H1 (cell line): ENCODE measurements at regions not wholly inside any gene's neighbourhood (a gene's known extent, or its start where the extent isn't known, plus 50 kb on each side); places are given as distances from the start of the nearest gene placed in this dataset.
"Not testable (repeated sequence)": the region's sequence is repeated elsewhere in the genome, so short reads cannot be mapped to it uniquely, and the experiment has no call there.

Experiments used
- CTCF ChIA-PET: fragments of 300-600 bp; sonication (Branson Sonifier 250); formaldehyde crosslinking; loops from one replicate; lab custom pipeline; 2021; ENCODE audit not compliant: partially characterized antibody; lab: Charles Lee
- POLR2A ChIA-PET: fragments of 300-600 bp; sonication (Branson Sonifier 250); formaldehyde crosslinking; loops from one replicate; lab custom pipeline; 2021; ENCODE audit warnings: inconsistent platforms; ENCODE audit not compliant: partially characterized antibody; lab: Charles Lee
- DNase-seq, 2 experiments: peaks; one replicate each; pipeline versions ENCODE4 v3.0.0 to v3.0.0-alpha.2; 2010 to 2022; ENCODE audit warnings: low spot score in 2 of 2, low read depth in 1 of 2, mixed read lengths in 1 of 2
- FAIRE-seq: peaks from 2 replicates; lab custom pipeline; 2011; peaks lifted over from hg19 to GRCh38; lab: Jason Lieb, UNC
- H2AFZ ChIP-seq: 2 replicates; pipeline ENCODE4 v1.8.1; 2012; ENCODE audit warnings: low read length, inconsistent platforms
- H2AK5ac ChIP-seq: 2 replicates; pipeline ENCODE4 v1.6.1; 2013; ENCODE audit warnings: low read depth, low read length
- H2BK120ac ChIP-seq: replicated peaks from 2 replicates; pipeline ENCODE3; 2013; ENCODE audit warnings: low read depth, low read length, inconsistent platforms
- H2BK12ac ChIP-seq: 2 replicates; pipeline ENCODE4 v1.6.1; 2013; ENCODE audit warnings: low read depth, low read length
- H2BK15ac ChIP-seq: 2 replicates; pipeline ENCODE4 v1.6.1; 2013; ENCODE audit warnings: low read length
- H2BK20ac ChIP-seq: 2 replicates; pipeline ENCODE4 v1.6.1; 2013; ENCODE audit warnings: low read length
- H2BK5ac ChIP-seq: 2 replicates; pipeline ENCODE4 v1.6.1; 2013; ENCODE audit warnings: low read depth, low read length
- H3K14ac ChIP-seq: 2 replicates; pipeline ENCODE4 v1.6.1; 2013; ENCODE audit warnings: inconsistent platforms; ENCODE audit not compliant: insufficient read length
- H3K18ac ChIP-seq: 2 replicates; pipeline ENCODE4 v1.6.1; 2013; ENCODE audit warnings: low read length; ENCODE audit errors: extremely low read depth
- H3K23ac ChIP-seq: 2 replicates; pipeline ENCODE4 v1.6.1; 2013; ENCODE audit warnings: inconsistent platforms; ENCODE audit not compliant: insufficient read length
- H3K23me2 ChIP-seq: 2 replicates; pipeline ENCODE4 v1.6.1; 2013; ENCODE audit warnings: low read depth, low read length
- H3K27ac ChIP-seq: 2 replicates; pipeline ENCODE4 v1.6.1; 2011; ENCODE audit warnings: low read depth, low read length, inconsistent platforms
- H3K27me3 ChIP-seq, 4 experiments: replicated peaks in 1 of 4; 1 replicate in 1 of 4; 2 replicates in 3 of 4; pipeline versions ENCODE4 v1.6.1 to v1.8.1; 2011 to 2013; ENCODE audit warnings: low read length in 3 of 4, mild to moderate bottlenecking in 3 of 4, inconsistent platforms in 2 of 4, mixed read lengths in 2 of 4, moderate library complexity in 1 of 4; ENCODE audit not compliant: control insufficient read depth in 3 of 4, insufficient read depth in 3 of 4; ENCODE audit errors: extremely low read depth in 1 of 4
- H3K36me3 ChIP-seq, 4 experiments: 2 replicates each; pipeline versions ENCODE4 v1.6.1 to v1.8.1; 2011 to 2013; ENCODE audit warnings: mild to moderate bottlenecking in 4 of 4, low read length in 3 of 4, moderate library complexity in 2 of 4, control low read depth in 1 of 4, inconsistent platforms in 1 of 4; ENCODE audit not compliant: insufficient read depth in 4 of 4, control insufficient read depth in 2 of 4
- H3K4ac ChIP-seq: replicated peaks from 2 replicates; pipeline ENCODE3; 2013; ENCODE audit warnings: low read length, low read depth, mixed read lengths, inconsistent platforms; ENCODE audit not compliant: insufficient read length
- H3K4me1 ChIP-seq, 4 experiments: replicated peaks in 1 of 4; 1 replicate in 1 of 4; 2 replicates in 3 of 4; pipeline versions ENCODE4 v1.6.1 to v1.8.1; 2011 to 2013; ENCODE audit warnings: low read length in 3 of 4, inconsistent platforms in 2 of 4, mixed read lengths in 1 of 4; ENCODE audit not compliant: insufficient read depth in 4 of 4, control insufficient read depth in 3 of 4
- H3K4me2 ChIP-seq, 2 experiments: 2 replicates each; pipeline versions ENCODE4 v1.6.1 to v1.8.1; 2011 to 2013; ENCODE audit warnings: low read depth in 2 of 2, low read length in 2 of 2, control low read depth in 1 of 2, inconsistent platforms in 1 of 2, mild to moderate bottlenecking in 1 of 2; ENCODE audit not compliant: insufficient read depth in 1 of 2
- H3K4me3 ChIP-seq, 4 experiments: fragments of 200-600, 300-600 bp in 1 of 4; sonication (generic), shearing (Covaris generic), sonication (Bioruptor Twin) in 1 of 4; 2 replicates each; pipeline versions ENCODE4 v1.5.1 to v1.8.1; 2011 to 2016; ENCODE audit warnings: low read length in 4 of 4, low read depth in 3 of 4, control low read depth in 2 of 4, inconsistent platforms in 2 of 4, mild to moderate bottlenecking in 2 of 4, mixed read lengths in 1 of 4, moderate library complexity in 1 of 4; ENCODE audit not compliant: insufficient read depth in 2 of 4; ENCODE audit errors: extremely low read depth in 1 of 4
- H3K56ac ChIP-seq: replicated peaks from 2 replicates; pipeline ENCODE3; 2013; ENCODE audit warnings: low read depth, mild to moderate bottlenecking, mixed read lengths, low read length, inconsistent platforms; ENCODE audit not compliant: insufficient read length
- H3K79me1 ChIP-seq: 2 replicates; pipeline ENCODE4 v1.6.1; 2013; ENCODE audit warnings: low read depth, low read length, control low read depth
- H3K79me2 ChIP-seq, 2 experiments: 2 replicates each; pipeline versions ENCODE4 v1.6.1 to v1.8.1; 2012 to 2013; ENCODE audit warnings: low read length in 2 of 2, mild to moderate bottlenecking in 2 of 2, inconsistent platforms in 1 of 2; ENCODE audit not compliant: insufficient read depth in 2 of 2, control insufficient read depth in 1 of 2
- H3K9ac ChIP-seq, 4 experiments: replicated peaks in 1 of 4; 1 replicate in 1 of 4; 2 replicates in 3 of 4; pipeline versions ENCODE4 v1.6.1 to v1.8.1; 2011 to 2013; ENCODE audit warnings: low read depth in 3 of 4, low read length in 3 of 4, control low read depth in 2 of 4, mild to moderate bottlenecking in 2 of 4, moderate library complexity in 2 of 4, inconsistent platforms in 1 of 4; ENCODE audit errors: extremely low read depth in 1 of 4
- H3K9me3 ChIP-seq, 2 experiments: 2 replicates each; pipeline versions ENCODE4 v1.6.1 to v1.8.1; 2012 to 2013; ENCODE audit warnings: mild to moderate bottlenecking in 2 of 2, moderate library complexity in 2 of 2, control low read depth in 1 of 2, inconsistent platforms in 1 of 2, low read depth in 1 of 2, low read length in 1 of 2, mixed read lengths in 1 of 2; ENCODE audit not compliant: insufficient read depth in 2 of 2
- H4K20me1 ChIP-seq, 2 experiments: replicated peaks in 1 of 2; 2 replicates each; pipeline versions ENCODE3 to v1.8.1; 2011 to 2013; ENCODE audit warnings: inconsistent platforms in 2 of 2, low read length in 2 of 2, mild to moderate bottlenecking in 1 of 2; ENCODE audit not compliant: insufficient read depth in 2 of 2, control insufficient read depth in 1 of 2
- H4K5ac ChIP-seq: 2 replicates; pipeline ENCODE4 v1.6.1; 2013; ENCODE audit warnings: low read length, low read depth, mixed read lengths, inconsistent platforms; ENCODE audit not compliant: insufficient read length
- H4K8ac ChIP-seq: 2 replicates; pipeline ENCODE4 v1.8.0; 2013; ENCODE audit warnings: mild to moderate bottlenecking, moderate library complexity, low read length, inconsistent platforms; ENCODE audit not compliant: insufficient read depth; ENCODE audit errors: extremely low read depth
- H4K91ac ChIP-seq: replicated peaks from 2 replicates; pipeline ENCODE3; 2013; ENCODE audit warnings: low read length, mixed read lengths, inconsistent platforms; ENCODE audit not compliant: insufficient read length
- HDAC6 ChIP-seq: IDR thresholded peaks from one replicate; pipeline ENCODE4 v1.7.1; 2012; ENCODE audit warnings: low read depth, mild to moderate bottlenecking, inconsistent platforms, low read length, moderate library complexity
- SIX5 ChIP-seq: IDR thresholded peaks from 2 replicates; pipeline ENCODE4 v1.6.1; 2011; ENCODE audit warnings: mild to moderate bottlenecking, low read depth, low read length
- WGBS, 2 experiments: shearing (Covaris generic) in 1 of 2; methylation state at CpG; one replicate each; pipeline versions ENCODE4 v1.1.6 to v1.1.7; 2013 to 2015; ENCODE audit warnings: low lambda C conversion rate in 2 of 2, mixed read lengths in 2 of 2, inconsistent platforms in 1 of 2, low coverage in 1 of 2, missing lambda C conversion rate in 1 of 2; ENCODE audit not compliant: insufficient replicate concordance in 2 of 2, insufficient coverage in 1 of 2, insufficient read length in 1 of 2; ENCODE audit errors: extremely low coverage in 1 of 2, missing lambda C conversion rate in 1 of 2; 5-methylcytosine and 5-hydroxymethylcytosine counted together

- H3K4me2 ChIP-seq: no peak overlapping the region
- H4K20me1 ChIP-seq: no peaks in the 10 kb centered on the region
- no peaks in the 10 kb centered on the region for H3K9me3 ChIP-seq
- no peak overlapping the region for H2AFZ ChIP-seq
- CTCF ChIA-PET: no interaction called here
- no peak for TF ChIP-seq HDAC6
- TF ChIP-seq SIX5: no peak
- H2BK120ac ChIP-seq: no peak overlapping the region
- H3K23me2 ChIP-seq: no peaks in the 10 kb centered on the region
- no peak for FAIRE-seq
- no peaks in the 10 kb centered on the region for H3K79me2 ChIP-seq
- H2BK12ac ChIP-seq: no peak overlapping the region
- H3K79me1 ChIP-seq: no peaks in the 10 kb centered on the region
- no peak overlapping the region for H3K27ac ChIP-seq
- H3K14ac ChIP-seq: no peak overlapping the region
- H2BK20ac ChIP-seq: no peak overlapping the region
- no peak overlapping the region for H4K91ac ChIP-seq
- no peak overlapping the region for H3K9ac ChIP-seq
- H4K8ac ChIP-seq: no peak overlapping the region
- H2BK5ac ChIP-seq: no peak overlapping the region
- H3K27me3 ChIP-seq: no peaks in the 10 kb centered on the region
- no peak overlapping the region for H3K23ac ChIP-seq
- no peak overlapping the region for H3K18ac ChIP-seq
- no peaks in the 10 kb centered on the region; a peak in 1 of 7 replicates for H3K4me1 ChIP-seq
- H2AK5ac ChIP-seq: no peak overlapping the region
- no peak overlapping the region for H3K4me3 ChIP-seq
- POLR2A ChIA-PET: no interaction called here
- no peak overlapping the region for H2BK15ac ChIP-seq
- no peak for DNase-seq
- H3K4ac ChIP-seq: no peak overlapping the region
- H3K36me3 ChIP-seq: no peaks in the 10 kb centered on the region
- no peak overlapping the region for H4K5ac ChIP-seq
- no peak overlapping the region for H3K56ac ChIP-seq
Measured at GRCh38 chr4:127491571-127491970, 141.2 kb upstream of the INTU start.

DNA sequence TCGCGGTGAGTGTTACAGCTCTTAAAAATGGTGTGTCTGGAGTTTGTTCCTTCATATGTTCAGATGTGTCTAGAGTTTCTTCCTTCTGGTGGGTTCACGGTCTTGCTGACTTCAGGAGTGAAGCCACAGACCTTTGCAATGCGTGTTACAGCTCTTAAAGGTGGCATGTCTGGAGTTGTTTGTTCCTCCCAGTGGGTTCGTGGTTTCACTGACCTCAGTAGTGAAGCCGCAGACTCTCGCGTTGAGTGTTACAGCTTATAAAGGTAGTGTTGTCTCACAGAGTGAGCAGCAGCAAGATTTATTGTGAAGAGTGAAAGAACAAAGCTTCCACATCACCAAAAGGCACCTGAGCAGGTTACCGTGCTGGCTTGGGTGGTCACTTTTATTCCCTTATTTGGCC, 135.9 kb upstream of the INTU start:
- not testable (repeated sequence) for H2AK5ac ChIP-seq, H3K79me1 ChIP-seq, H3K18ac ChIP-seq, H3K9ac ChIP-seq, H3K23ac ChIP-seq, H2BK20ac ChIP-seq, H3K4me1 ChIP-seq, H3K4ac ChIP-seq, FAIRE-seq, H3K14ac ChIP-seq, H3K56ac ChIP-seq, H3K4me2 ChIP-seq, H4K8ac ChIP-seq, DNase-seq, H3K27ac ChIP-seq, H2BK120ac ChIP-seq, H3K36me3 ChIP-seq, H2AFZ ChIP-seq, H2BK12ac ChIP-seq, H3K27me3 ChIP-seq, H2BK15ac ChIP-seq, H3K23me2 ChIP-seq, H4K5ac ChIP-seq, H4K91ac ChIP-seq, H2BK5ac ChIP-seq, H3K9me3 ChIP-seq, H4K20me1 ChIP-seq, H3K79me2 ChIP-seq, H3K4me3 ChIP-seq
- 93% methylated on average over 9 of the region's 9 CpGs; no CpG with 5 or more reads in 1 of the 2 experiments for WGBS, 2 experiments
- ChIA-PET CTCF (interaction anchor here (0.7 kb wide), 1 partner anchor 18 kb away, joined by 3 read pairs; no protein-coding TSS in a partner anchor), POLR2A (interaction anchor here (1.0 kb wide), 1 partner anchor 8 kb away, joined by 3 read pairs; no protein-coding TSS in a partner anchor)
